Umbilical cord (tissue), 1 donor: ENCODE measurements at regions not wholly inside any gene's neighbourhood (a gene's known extent, or its start where the extent isn't known, plus 50 kb on each side); places are given as distances from the start of the nearest gene placed in this dataset.
"Not testable (repeated sequence)": the region's sequence is repeated elsewhere in the genome, so short reads cannot be mapped to it uniquely, and the experiment has no call there.

Experiments
- DNase-seq: peaks from one replicate; pipeline ENCODE4 v3.0.0-alpha.2; 2015; ENCODE audit warnings: low spot score

- no peak for DNase-seq
These were observed 182.8 kb downstream of the NRP2 start for GRCh38 chr2:205865056-205865455.

GRCh38 chr2:205864491-205864890 lies 182.2 kb downstream of the NRP2 start:
- DNase-seq, result no peak

GRCh38 chr2:205862761-205863160 lies 180.5 kb downstream of the NRP2 start:
- not testable (repeated sequence) for DNase-seq

- no peak for DNase-seq
These were observed 178.6 kb downstream of the NRP2 start for GRCh38 chr2:205860885-205861284.

DNA sequence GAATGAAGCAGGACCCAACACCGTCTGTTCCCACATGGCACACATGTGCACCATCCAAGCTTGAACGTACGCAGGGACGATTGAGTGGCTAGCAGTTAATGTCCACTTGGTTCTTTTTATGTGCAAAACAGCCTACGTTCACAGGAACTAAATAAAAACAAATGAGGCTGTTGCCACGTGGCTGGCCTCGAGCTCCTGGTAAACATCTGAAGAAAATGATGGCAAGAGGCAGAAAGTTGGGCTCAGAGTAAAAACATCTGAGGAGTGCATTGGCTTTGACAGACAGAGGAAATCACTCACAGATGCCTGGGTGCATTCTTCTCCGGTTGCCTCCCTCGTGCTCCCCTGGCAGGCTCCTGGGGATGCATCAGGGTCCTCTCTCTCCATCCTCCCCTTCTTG lies 177.9 kb downstream of the NRP2 start:
- no peak for DNase-seq

DNA sequence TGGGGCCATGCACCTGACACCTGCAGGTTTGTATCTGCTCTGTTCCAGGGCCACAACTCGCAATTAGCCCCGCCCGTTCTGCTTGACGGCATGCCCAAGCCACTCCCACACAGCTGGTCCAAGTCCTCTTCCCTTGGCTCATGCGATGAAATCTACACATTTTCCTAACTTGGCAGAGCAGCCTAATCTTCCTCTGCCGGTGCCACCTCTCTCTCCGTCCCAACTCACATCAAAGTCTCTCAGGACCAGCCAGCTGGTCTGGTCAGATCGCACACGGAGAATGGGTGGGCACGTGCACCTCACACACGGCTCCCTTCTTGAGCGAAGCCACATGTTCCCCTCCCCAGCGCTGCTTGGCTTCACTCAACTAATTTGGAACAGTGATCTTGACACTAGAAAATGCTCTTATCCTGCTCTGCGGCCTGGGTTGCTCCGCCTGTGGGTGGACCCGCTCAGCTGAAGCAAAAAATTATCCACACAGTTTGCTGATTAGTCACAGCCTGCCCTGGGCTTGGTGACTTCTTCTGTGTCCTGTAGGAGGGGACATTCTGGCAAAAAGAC lies 176.7 kb downstream of the NRP2 start:
- DNase-seq, result no peak

GRCh38 chr2:205858275-205858674 lies 176.0 kb downstream of the NRP2 start:
- no peak for DNase-seq

GRCh38 chr2:205857520-205858237 lies 175.4 kb downstream of the NRP2 start:
- no peak for DNase-seq

DNA sequence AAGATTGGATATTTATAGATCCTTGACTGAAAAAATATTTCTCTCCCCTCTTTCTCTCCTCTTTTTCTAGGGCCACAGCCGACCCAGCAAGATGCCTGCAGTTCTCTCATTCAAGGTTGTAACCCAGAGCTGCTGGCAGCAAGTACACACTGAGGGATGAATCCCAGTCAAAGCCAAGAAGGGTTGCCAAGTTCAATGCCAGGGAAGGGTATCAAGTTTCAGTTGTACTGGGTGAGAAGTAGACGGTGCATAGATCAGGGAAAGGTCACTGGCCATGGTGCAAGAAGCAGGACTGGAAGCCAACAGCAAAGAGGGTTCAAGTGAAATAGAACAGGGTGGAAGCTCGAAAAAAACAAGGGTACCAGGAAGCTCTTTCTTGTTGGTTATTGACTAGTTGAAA lies 170.2 kb downstream of the NRP2 start:
- no peak for DNase-seq

DNA sequence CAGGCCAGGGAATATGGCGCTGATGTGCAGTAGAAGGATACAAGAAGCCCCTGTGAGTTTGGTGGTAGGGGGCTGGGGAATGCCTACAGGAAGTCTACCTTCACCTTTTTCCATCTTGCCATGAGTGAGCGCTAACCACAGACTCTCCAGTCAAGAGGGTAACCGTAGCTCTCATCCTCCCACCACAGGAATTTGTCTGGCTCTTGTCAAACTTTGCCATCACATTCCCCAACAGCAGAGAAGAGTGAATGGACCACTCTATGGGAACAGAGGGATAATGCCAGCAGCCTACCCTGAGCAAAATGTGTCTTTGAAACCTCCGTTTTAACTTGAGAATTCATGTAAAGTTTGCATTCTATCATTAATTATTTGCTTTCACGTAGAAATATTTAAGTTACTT lies 168.3 kb downstream of the NRP2 start:
- no peak for DNase-seq

DNA sequence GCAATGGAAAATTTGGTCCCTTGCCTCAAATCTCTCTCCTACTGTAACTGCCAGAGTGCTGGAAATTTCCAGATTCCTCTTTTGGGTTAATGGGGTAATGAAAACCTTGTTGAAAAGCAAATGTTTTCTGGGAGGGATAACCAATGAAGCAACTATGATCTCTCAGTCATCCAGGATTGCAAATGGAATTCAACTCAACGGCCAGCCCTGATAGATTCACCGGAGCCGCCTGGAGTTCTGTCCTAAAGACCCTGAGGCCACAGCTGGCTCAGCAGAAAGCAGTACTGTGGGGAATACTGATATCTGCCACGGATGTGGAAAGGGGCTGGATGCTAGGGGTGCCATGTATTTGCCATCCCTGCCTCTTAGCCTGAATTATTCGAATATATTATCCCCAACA lies 167.8 kb downstream of the NRP2 start:
- DNase-seq, result peak; percentile 82

GRCh38 chr2:205849136-205849535 lies 166.8 kb downstream of the NRP2 start:
- DNase-seq, result peak; percentile 48

DNA sequence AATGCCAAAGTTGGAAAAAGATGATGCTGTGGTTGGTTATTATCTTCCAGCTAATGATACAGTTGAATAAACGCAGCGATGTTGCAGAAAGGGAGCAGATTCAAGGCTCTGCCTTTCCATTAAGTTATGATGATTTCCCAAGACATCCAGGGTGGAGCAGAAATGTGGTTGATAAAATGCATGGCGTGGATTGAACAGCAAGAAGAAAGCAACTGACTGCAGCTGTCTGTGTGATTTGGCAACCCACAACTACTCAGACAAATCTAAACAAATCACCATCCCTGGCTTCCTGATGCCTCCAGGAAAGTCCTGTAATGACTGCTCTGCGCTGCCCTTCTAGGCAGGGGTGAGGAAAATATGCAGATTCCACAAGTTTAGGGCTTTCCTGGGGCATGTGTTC lies 166.3 kb downstream of the NRP2 start:
- peak; percentile 86 for DNase-seq
